SHP77 treated with DMSO at 0.1 percent for 48 hours (cell line): ENCODE measurements at regions not wholly inside any gene's neighbourhood (a gene's known extent, or its start where the extent isn't known, plus 50 kb on each side); places are given as distances from the start of the nearest gene placed in this dataset.

Source experiments
- DNase-seq: peaks from one replicate; lab custom pipeline; 2025; lab: John Stamatoyannopoulos, UW

GRCh38 chr2:204483608-204484081 is 61.6 kb upstream of the PARD3B start:
- DNase-seq = no peak

- DNase-seq = no peak
These were observed 59.0 kb upstream of the PARD3B start for GRCh38 chr2:204486321-204486720.

GRCh38 chr2:204486805-204487204 is 58.5 kb upstream of the PARD3B start:
- DNase-seq = no peak

- DNase-seq = no peak
These were observed 57.6 kb upstream of the PARD3B start for GRCh38 chr2:204487447-204488229.

GRCh38 chr2:204491528-204491927 is 53.7 kb upstream of the PARD3B start:
- DNase-seq = no peak

GRCh38 chr2:204492417-204492816 is 52.9 kb upstream of the PARD3B start:
- DNase-seq = no peak

- DNase-seq = no peak
These were observed 50.6 kb upstream of the PARD3B start for GRCh38 chr2:204494681-204495080.

- DNase-seq = no peak
These were observed 49.9 kb upstream of the PARD3B start for GRCh38 chr2:204495381-204495780.
